GM19395 (cell line): ENCODE measurements at regions not wholly inside any gene's neighbourhood (a gene's known extent, or its start where the extent isn't known, plus 50 kb on each side); places are given as distances from the start of the nearest gene placed in this dataset.
"Not testable (repeated sequence)": the region's sequence is repeated elsewhere in the genome, so short reads cannot be mapped to it uniquely, and the experiment has no call there.

Experiments used
- ATAC-seq: cut with Tn5 transposase; IDR thresholded peaks from one replicate; pipeline ENCODE4 v1.9.1; 2021; ENCODE audit warnings: mild to moderate bottlenecking, moderate library complexity; ENCODE audit not compliant: unreplicated experiment

DNA sequence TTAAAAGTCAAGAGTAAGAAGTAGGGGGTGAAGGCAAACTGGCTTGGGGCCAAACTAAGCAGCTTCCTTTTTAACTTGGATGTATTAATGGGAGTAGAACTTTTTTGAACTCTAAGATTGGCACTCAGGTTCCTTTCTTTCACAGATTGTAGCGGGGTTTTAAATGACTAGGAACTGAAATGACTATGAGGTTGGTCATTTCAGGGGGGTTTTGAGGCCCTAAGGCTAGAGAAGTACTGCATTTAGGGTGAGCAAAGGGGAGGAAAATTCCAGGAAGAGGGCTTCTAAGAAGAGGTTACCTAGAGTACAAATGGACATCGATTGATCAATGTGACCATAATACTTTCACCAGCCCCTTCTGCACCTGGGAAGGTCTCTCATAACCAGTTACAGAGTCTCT, 381.8 kb downstream of the MLLT3 start:
- ATAC-seq, result no peak

DNA sequence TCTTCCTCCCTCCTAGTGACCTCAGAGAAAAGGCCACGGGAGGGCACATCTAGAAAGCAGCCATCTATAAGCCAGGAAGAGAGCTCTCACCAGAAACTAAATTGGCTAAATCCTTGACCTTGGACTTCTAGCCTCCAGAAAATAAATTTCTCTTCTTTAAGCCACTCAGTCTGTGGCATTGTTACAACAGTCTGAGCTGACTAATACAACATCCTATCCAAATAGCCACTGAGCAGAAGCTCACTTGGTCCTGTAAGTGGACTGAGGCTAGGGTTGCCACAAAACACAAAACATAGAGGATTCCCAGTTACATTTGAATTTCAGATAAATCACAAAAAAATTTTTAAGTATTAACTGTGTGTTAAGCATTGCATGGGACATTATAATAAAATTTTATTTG, 383.4 kb downstream of the MLLT3 start:
- no peak for ATAC-seq

DNA sequence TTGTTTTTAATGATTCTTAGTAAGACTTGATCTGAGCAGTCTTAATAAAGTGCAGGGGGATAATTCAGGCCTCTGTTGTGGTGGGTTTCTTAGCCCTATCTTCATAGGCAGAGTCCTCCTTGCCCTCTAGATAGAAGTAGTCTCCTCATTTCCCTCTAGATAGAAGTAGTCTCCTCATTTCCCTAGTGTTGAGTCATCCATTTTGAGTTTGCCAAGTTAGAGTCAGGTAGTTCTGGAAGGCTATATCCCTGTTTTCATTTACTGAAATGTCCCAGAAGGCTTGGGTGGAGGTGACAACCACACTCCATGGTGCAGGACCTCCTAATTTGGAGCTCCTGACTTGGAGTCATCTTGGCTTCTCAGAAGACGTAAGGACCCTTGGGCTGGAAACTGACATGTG, 384.6 kb downstream of the MLLT3 start:
- ATAC-seq, result no peak

DNA sequence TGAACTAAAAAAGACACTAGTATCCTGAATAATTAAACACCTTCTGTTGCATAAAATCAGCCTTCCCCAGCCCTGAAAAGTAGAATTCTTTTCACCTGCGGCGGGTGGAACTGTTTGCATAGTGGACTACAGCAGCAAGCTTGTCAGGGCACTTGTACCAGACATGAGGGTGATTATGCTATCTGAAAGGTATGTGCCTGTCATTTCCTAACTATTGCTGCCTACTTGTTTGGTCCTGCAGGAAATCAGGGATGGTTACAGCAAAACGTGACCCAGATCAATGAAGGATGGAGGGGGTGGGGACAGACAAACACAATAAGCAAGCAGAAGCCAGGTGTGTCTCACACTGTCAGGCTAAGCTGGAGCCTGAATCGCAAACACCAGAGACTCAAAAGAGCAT, 385.6 kb downstream of the MLLT3 start:
- no peak for ATAC-seq

DNA sequence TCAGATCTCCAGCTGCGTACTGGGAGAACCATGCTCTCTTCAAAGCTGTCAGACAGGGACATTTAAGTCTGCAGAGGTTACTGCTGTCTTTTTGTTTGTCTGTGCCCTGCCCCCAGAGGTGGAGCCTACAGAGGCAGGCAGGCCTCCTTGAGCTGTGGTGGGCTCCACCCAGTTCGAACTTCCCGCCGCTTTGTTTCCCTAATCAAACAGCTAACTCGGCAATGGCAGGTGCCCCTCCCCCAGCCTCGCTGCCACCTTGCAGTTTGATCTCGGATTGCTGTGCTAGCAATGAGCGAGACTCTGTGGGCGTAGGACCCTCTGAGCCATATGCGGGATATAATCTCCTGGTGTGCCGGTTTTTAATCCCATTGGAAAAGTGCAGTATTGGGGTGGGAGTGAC, 387.1 kb downstream of the MLLT3 start:
- not testable (repeated sequence) for ATAC-seq

DNA sequence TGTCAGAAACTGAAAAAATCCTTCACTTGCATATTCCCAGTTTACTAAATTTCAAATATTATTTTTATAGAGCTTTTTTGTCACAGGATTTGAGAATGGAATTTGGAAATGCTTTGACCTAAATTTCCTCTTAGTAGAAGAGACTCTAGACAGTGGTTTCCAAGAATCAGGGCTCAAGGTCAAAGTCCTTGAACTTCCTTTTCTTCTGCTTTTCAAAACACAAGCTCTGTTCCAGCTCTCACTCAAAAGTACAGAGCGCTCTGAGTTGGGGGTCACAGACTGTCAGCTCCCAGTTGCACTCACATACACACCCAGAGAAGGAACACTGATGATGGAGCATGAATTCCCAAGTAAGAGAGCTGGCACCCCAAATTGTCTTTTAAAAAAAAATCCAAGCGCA, 394.2 kb downstream of the MLLT3 start:
- no peak for ATAC-seq

DNA sequence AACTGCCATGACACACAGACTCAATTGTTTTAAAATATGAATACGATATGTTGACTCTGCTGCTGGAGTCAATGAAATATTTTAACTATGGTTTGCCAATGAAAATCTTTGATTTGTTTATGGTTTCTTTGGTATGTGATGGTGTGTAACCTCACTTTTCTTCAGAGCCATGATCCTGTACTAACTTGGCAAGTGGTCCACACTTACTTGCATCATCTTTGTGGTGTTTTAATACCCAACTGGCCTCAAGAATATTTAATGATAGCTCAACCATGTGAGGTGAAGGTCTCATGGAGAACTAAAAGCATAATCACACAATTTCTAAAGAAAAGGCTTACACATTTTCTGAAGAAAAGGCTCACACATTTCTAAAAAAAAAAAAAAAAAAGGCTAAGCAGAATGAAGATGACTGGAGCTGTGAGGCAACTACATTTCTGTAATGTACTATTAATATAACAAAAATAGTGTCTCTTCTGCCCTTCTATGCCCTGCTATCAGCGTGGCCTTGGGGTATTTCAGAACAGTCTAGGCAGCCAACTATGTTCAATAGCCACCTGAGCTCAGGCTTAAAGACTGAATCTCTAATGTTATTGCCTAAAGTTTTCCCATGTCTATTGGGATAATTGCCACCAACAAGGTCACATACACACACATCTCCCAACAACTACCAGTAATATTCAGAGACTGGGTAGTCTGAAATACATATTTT, 395.0 kb downstream of the MLLT3 start:
- ATAC-seq, result no peak

DNA sequence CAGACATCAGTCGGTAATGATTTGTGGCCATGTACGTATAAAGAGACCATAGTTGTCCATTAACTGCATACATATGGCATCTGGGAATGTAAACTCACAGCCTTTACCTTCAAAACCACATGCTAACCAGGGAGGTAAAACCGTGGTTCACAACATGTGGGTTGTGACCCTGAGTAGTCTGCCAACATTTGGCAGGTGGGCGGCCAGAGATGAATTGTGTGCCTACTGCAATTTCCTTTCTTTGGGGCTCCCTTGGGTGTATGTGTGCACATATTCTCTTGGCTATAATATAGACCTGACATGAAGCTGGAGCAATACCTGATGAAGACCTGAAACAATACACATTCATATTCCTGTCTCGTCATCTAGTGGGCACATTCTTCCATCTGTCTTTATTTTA, 396.0 kb downstream of the MLLT3 start:
- ATAC-seq, result no peak

DNA sequence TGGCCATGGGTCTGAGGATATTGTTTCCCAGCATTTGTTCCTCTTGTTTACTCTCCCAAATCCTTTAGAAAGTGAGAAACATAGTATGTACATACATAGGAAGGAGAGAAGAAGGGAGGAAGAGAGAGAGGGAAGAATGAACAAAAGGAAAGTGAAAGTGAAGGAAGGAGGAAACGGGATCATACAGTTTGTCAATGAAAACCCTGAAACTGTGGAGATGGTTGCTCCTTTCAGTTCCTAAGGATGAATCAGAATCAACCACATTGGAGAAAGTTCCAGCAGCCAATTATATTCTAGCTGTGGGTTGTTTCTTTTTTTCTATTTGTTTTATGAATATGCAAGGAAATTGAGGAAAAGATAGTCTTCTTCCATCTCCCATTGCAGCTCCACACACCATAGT, 396.5 kb downstream of the MLLT3 start:
- ATAC-seq, result no peak

DNA sequence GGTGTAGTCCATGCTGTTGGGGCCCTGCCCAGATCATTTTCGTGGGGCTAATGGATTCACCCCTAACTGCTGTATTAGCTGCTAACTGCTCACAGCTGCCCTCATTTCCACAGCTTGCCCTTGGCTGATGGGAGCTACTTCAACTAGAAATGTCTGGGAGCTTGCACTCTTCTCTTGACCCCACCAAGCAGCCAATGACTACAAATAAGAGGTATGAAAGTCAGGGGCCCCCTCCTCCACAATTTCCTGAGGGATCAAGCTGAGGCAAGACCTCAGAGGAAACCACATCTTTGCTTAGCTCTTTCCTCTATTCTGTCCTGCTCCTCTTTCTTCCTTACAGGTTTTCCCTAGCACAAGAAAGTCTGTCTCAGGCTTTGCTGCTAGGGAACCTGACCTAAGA, 397.5 kb downstream of the MLLT3 start:
- ATAC-seq, result no peak

DNA sequence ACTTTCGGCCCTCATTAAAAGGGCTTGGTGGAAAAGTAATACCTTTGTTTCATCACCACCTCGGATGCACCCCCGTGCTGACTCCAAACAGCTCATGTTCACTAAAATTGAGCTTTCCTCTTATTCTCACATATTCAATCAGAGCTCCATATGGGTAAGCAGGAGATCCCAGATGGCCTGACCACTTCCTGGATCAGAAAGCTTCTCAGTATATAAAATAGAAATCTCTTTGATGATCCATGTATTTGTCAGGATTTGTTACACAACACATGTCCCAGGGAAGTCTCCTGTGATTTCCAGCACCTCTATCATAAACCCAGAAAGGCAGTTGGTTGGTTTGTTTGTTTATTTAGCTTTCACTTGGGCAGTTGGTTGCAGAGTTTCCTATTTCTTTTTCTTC, 402.0 kb downstream of the MLLT3 start:
- no peak for ATAC-seq

DNA sequence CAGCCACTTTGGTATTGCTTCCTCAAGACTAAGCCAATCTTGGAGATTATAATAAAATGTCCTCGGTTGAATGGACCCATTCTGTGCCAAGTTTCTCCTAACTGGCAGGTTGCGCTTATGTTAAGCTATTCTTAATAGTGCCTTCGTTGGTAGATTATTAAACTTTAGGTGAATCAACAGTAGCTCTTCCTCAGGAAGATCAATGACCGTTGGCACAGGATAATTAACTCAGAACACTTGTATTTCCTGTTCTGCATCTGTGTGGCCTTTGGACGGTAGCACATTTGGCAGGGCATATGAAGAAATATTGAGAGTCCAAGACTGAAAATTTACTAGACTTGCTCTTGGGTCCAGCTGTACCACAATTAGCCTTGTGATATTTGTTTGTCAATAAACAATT, 402.9 kb downstream of the MLLT3 start:
- ATAC-seq, result no peak

DNA sequence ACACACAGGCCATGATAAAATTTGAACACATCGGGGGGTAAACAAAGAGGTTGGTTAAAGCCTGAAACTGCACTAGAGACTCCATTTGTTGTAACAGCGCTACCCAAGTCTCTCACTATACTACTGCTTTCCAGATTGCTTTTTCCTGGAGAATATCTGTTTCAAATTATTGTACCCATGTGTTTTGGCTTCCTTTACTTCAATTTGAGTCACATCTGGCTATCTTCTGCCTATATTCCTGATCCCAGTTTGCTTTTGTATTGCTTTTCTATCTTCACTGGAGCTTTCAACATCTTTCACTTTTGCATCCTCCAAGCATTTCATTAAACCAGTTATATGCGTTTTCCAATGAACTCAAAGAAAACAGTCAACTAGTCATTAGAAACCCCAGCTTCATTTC, 404.7 kb downstream of the MLLT3 start:
- no peak for ATAC-seq

DNA sequence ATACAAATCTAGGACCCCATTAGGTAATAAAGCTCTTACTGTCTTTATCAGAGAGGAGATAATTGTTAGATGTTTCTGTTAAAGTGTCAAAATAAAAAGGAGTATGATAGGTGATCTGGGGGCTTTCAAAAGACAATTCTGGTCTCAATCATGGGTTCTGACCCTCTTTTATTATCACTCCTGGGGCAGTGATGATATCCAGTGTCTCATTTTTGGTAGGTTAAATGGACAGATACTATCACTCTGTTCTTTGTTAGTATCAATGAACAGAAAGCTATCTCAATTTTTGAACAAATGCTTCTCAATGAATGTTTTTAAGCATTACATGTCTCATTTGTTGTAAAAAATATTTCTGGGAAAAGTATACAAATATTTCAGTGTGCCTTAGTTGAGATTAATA, 405.9 kb downstream of the MLLT3 start:
- ATAC-seq, result no peak

DNA sequence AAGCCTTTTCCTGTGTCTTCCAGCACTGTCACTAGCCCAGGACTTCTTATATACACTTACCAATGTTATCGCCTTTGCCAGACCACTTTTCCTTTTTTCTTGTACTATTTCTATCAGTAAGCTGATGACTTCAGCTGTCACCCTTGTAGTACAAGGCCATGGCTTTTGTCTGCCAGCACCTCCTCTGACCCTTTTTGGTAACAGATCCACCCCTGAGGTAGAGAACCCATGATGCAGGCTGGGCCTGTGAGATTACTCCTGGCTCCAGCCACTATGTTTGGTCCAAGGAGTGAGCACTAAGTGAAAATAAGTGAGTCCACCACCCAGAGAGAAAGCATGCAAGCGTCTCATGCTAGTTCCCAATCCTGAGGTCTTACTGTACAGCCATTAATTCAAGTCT, 406.7 kb downstream of the MLLT3 start:
- no peak for ATAC-seq

DNA sequence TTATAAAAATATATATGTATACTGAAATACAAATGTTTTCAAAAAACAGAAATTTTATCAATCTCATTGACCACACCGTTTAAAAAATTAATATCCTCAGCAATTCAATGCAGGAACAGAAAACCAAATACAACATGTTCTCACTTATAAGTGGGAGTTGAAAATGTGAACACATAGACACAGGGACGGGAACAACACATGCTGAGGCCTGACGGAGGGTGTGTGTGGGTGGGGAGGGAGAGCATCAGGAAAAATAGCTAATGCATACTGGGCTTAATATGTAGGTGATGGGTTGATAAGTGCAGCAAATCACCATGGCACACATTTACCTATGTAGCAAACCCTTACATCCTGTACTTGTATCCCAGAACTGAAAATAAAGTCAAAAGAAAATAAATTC, 409.5 kb downstream of the MLLT3 start:
- no peak for ATAC-seq

DNA sequence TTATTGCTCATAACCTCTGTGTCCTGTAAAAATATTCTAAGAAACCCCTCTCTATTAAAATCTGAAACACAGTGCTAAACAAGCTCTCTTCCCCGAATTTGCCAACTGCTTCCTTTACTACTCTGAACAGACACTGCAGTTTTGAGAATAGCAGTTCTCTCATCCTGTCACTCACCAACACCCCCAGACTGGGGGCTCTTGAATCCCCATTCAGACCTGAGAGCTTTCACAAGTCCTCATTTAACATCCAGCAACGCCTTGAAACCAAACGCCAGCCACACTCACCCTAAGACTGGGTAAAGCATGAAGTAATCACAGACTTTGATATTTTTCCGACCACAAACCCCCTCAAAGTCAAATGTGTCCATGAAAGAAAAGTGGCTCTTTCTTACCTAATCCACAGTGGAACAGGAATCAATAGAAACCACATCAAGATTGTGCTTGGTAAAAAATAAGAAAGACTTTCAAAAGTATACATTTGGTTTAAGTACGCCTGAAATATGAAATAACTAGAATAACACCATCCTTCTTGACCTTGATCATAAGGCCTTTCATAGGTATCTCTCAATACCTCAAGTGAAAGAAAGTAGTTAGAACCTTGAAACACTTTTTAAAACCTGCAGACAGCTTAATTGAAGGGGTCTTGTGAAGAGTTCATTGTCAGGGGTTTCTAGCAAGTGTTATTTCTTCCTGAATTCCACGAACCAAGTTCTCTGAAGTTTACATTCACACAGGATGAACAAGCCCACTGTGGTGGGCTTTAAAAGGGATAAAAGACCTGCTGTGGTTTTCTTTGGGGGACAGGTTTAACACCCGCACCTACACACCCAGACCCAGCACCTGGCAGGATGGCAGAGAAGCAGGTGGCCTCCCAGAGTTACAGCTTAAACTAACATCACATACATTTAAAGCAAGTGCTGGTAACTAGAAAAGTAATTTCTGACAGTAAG, 412.6 kb downstream of the MLLT3 start:
- no peak for ATAC-seq

DNA sequence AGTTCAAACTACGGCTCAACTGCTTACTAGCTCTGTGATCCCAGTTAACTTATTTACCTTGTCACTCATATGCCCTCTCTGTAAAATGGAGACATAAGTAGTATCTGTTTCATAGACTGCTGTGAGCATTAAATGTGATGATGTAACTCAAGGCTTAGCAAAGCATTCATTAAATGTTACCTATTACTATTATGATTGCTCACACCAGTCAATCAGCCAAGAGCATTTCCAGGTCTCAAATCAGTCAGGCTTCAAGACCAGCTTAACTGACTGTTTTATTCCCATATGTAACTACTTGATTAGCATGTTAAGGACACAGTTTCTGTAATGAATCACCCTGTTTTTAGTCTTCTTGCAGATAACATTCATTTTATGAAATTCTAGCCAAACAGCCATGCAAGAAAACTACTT, 413.3 kb downstream of the MLLT3 start:
- no peak for ATAC-seq

DNA sequence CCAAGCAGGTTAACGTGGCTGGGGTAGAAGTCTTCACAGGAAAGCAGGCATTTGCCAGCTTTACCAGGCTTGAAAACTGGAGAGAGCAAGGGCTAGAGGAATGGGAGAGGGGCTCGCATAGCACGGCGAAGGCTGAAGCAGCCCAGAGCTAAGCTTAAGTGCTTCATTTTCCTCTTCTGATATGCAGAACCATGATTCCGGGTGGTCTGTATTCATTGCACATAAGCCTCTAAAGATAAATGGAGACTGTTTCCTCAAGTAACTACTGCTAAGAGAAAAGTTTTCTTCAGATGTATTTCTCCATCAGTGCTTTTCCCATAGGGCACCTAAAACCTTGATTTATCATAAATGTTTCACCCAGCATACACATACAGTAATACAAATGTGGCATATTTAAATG, 414.1 kb downstream of the MLLT3 start:
- ATAC-seq, result no peak

DNA sequence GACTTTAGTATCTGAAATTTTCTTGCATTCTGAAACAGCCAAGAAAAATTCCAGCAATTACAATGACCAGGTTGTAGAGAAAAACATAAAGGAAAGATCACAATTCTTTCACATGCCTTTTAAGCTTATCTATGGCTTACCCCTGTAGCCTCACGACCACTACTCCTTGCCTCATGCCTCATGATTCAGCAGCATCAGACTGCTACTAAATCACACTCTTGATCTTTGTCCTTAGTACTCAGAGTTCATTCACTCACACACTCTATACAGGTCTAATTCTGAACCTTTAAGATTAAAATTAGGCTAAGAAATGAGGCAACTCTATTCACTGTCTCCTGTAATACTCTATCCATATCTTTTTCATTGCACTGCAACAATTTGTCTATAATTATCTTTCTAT, 415.1 kb downstream of the MLLT3 start:
- no peak for ATAC-seq

DNA sequence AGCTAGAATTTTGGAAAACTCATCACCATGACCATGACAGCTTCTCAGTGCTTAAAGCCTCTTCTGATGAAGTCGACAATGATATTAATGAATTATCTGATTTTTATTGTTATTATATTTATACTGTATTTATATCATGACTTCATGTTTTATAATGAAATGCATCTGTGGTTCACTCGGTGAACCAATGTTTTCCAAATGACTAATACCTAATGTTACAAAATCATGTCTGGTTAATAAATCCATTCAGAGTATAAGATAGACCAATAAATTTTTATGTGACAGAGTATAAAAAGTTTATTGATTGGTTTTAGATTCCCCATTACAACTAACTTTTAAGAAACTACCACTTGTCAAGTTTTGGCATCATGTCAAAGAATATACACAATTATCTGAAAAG, 416.5 kb downstream of the MLLT3 start:
- no peak for ATAC-seq

DNA sequence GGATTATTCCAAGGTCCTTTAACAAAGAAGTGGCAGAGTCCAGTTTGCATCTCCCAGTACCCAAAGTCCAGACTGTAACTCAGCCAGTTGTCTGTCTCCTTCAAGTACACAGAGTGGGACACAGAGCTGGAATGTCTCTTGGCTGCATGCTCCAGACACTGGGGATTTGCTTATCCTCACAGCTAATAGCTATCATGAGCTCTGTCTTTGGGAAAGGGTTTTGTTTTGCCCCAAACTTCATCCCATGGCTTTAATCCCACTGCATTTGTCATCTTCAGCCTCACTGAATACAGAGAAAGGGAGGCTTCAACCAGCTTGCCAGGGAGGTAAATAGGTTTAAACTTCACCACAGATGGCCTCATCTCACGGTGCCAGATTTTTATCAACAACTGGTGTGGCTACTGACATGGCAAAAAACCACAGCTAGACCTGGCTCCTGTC, 412.2 kb upstream of the SLC24A2 start:
- no peak for ATAC-seq
